LNCAP (cell line): ENCODE measurements at regions not wholly inside any gene's neighbourhood (a gene's known extent, or its start where the extent isn't known, plus 50 kb on each side); places are given as distances from the start of the nearest gene placed in this dataset.

Source experiments
- CTCF ChIP-seq: fragments of 450-650 bp; IDR thresholded peaks from 2 replicates; pipeline ENCODE4 v1.5.1; 2017; ENCODE audit warnings: mild to moderate bottlenecking

GRCh38 chr3:161894657-161895056 lies 398.0 kb downstream of the OTOL1 start:
- no peak for TF ChIP-seq CTCF

GRCh38 chr3:161905520-161906132 lies 409.0 kb downstream of the OTOL1 start:
- TF ChIP-seq CTCF = no peak

DNA sequence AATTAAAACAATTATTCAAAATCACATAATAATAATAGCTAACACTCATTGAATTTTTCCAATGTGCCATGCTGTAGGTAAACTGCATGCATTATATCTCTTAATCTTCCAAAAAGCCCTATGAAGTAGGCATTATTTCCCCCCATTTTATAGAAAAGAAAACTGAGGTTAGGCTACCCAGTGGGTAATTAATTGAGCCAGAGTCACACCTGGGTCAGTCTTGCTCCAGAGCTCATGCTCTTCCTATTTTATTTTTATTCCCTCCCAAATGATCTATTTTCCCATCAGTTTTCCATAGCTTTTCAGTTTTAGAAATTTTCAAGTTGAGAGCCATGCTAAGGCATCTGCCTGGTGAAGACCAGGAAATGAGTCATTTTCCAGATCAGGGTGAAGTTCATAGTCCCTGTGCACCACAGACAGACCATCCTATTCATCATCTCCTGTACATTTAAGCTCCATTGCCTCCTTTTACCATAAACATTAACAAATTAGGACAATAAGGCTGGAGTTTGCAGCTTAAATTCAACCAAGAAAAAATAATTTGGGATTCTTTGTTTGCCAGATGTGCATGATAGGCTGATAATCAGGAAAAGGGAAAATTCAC lies 417.3 kb downstream of the OTOL1 start:
- no peak for TF ChIP-seq CTCF

DNA sequence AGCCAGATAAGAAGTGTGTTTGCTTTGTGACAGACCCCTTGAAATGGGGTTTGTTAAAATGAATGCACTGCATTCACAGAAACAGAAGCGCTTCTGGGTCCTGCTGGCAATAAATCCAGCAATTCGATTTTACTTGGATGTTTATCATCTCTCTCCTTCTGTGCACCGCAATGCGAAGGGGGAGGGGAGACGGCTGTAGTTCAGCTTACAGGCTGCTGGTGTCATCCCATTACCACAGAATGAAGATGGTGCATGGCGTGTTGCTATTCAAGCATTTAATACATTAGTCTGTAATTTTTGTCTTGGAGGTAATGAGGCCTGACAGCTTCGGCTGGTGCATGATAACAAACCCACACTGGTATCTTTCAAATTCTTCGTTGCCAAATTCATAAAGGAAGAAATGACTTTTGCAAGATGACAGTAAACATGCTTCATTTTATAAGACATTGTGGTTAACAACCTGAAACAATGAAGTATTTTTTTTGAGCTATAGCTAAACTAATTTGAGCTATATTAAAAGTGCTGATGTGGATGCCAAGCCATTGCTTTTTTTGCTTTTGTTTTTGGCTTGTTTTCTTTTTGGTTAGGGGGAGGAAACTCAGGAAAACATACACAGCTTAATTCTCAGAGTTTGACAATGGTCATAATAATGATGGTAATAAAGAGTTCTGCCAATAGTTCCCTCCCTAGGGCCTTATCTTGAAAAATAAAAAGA lies 418.3 kb downstream of the OTOL1 start:
- TF ChIP-seq CTCF = peak; percentile 25; the same call in 1 of the 2 replicates

DNA sequence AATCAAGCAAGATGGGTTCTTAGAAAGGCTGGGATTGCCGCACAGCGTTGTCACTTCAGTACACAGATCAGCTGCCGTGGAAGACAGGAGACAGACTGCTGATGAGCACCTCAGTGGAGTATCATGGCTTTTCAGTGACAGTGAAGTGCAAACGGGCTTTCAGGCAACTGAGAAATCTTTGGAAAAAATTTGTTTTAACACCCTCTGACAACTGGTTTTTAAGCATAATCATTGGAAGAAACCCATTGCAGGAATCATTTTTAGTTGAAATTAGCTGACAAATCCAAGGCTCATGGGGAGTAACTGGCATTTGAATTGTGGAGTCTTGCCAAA lies 418.8 kb downstream of the OTOL1 start:
- no peak for TF ChIP-seq CTCF

DNA sequence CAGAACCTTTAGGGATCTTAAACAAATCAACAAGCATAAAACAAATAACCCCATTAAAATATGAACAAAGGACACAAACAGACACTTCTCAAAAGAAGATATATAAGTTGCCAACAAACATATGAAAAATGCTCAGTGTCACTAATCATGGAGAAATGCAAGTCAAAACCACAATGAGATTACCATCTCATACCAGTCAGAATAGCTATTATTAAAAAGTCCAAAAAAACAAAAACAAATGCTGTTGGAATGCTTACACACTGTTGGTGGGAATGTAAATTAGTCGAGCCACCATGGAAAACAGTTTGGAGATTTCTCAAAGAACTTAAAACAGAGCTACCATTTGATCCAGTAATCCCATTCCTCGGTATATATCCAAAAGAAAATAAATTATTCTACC lies 423.6 kb downstream of the OTOL1 start:
- TF ChIP-seq CTCF = no peak

DNA sequence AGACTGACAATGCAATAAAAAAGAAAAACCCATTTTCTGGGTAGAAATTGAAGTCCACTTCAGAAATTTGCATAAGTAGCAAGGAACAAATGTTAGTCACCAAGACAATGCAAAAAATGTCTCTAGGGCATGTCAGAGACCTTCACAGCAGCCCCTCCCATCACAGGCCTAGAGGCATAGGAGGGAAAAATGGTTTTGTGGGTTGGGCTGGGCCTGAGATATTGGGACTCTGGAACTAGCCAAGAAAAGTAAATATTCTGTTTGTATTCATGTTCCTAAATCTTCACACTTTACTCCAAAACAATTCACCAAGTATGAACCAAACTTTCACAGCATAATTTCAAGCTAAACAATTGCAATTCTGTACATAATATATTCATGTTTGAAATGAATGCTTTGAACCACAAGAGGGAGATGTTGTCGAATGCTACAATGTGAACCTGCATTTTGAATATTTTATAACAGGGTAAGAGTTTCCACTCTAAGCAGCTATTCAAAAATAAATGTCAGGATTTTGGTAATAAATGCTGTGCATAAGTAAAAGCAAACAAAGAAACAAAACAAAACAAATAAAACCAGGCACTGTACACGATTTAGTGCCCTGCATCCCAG lies 429.2 kb downstream of the OTOL1 start:
- no peak for TF ChIP-seq CTCF
